ENCODE measurements at regions not wholly inside any gene's neighbourhood (a gene's known extent, or its start where the extent isn't known, plus 50 kb on each side); places are given as distances from the start of the nearest gene placed in this dataset.

DNA sequence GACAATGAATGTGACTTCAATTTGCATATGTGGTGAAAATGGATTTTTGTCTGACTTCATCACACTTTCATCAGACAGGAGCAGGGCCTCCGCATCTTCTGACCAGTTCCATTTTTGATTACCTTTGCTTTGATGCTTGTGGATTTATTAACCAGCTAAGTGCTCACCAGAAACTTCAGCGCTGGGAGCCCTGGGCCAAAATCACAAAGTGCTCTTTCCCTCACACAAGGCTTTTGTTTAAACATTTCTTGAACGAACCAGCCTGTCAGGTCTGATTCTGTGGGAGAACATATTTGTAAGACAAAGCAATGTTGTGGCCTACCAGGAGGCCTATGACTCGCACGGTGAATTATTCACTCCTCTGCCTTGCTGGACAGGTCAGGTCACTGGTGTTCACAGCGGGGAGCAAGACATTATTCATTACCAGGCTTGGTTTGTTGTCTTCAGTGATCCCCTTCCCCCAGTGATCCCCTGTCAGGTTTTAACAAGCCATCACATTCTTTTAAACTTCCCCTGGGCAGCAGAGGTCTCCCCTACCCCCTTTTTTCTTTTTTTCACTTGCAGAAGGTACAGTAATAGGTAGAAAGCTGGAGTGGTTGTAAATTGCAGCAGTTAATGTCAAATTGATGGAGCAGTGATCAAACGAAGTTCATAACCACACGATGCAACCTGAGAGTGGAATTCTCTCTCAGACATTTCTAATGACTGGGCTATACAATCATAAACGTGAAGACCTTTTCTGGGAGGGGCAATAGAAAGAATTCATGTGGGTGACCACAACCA lies 167.5 kb upstream of the PRICKLE1 start:
- TF ChIP-seq POLR2A (IDR thresholded peaks at IDR 0.05) = no peak
- TF ChIP-seq, protein P1, sequence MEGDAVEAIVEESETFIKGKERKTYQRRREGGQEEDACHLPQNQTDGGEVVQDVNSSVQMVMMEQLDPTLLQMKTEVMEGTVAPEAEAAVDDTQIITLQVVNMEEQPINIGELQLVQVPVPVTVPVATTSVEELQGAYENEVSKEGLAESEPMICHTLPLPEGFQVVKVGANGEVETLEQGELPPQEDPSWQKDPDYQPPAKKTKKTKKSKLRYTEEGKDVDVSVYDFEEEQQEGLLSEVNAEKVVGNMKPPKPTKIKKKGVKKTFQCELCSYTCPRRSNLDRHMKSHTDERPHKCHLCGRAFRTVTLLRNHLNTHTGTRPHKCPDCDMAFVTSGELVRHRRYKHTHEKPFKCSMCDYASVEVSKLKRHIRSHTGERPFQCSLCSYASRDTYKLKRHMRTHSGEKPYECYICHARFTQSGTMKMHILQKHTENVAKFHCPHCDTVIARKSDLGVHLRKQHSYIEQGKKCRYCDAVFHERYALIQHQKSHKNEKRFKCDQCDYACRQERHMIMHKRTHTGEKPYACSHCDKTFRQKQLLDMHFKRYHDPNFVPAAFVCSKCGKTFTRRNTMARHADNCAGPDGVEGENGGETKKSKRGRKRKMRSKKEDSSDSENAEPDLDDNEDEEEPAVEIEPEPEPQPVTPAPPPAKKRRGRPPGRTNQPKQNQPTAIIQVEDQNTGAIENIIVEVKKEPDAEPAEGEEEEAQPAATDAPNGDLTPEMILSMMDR (IDR thresholded peaks at IDR 0.05) = no peak

All from prostate gland (tissue), 2 donors.